GM06990 (cell line): ENCODE measurements at regions not wholly inside any gene's neighbourhood (a gene's known extent, or its start where the extent isn't known, plus 50 kb on each side); places are given as distances from the start of the nearest gene placed in this dataset.
A peak's percentile ranks its signal among the peaks of the same experiment; 100 is the strongest.
"Not testable (repeated sequence)": the region's sequence is repeated elsewhere in the genome, so short reads cannot be mapped to it uniquely, and the experiment has no call there.

Experiments used
- DNase-seq: peaks from one replicate; pipeline ENCODE4 v3.0.0-alpha.2; 2011; ENCODE audit not compliant: insufficient read length; ENCODE audit errors: extremely low read depth
- H3K27me3 ChIP-seq: replicated peaks from 2 replicates; pipeline ENCODE4 v1.6.0; 2011; ENCODE audit warnings: low read length; ENCODE audit not compliant: control insufficient read depth, insufficient read depth
- H3K36me3 ChIP-seq: 2 replicates; pipeline ENCODE4 v1.5.1; 2011; ENCODE audit warnings: low read length; ENCODE audit not compliant: control insufficient read depth, insufficient read depth
- H3K4me3 ChIP-seq: replicated peaks from 2 replicates; pipeline ENCODE4 v1.5.1; 2011; ENCODE audit warnings: low read depth, mild to moderate bottlenecking, control low read depth, low read length

- DNase-seq, H3K4me3 ChIP-seq, H3K27me3 ChIP-seq, H3K36me3 ChIP-seq: not testable (repeated sequence)
Measured at GRCh38 chr1:149673231-149673909, 89.7 kb downstream of the PPIAL4C start.

GRCh38 chr1:149674921-149675320 is 91.3 kb downstream of the PPIAL4C start:
- DNase-seq, H3K27me3 ChIP-seq, H3K4me3 ChIP-seq, H3K36me3 ChIP-seq: not testable (repeated sequence)

- not testable (repeated sequence) for H3K36me3 ChIP-seq, H3K4me3 ChIP-seq, DNase-seq, H3K27me3 ChIP-seq
Measured at GRCh38 chr1:149677359-149677758, 93.7 kb downstream of the PPIAL4C start.

GRCh38 chr1:149686593-149687238 is 95.8 kb upstream of the FCGR1A start:
- DNase-seq, H3K4me3 ChIP-seq, H3K27me3 ChIP-seq, H3K36me3 ChIP-seq: not testable (repeated sequence)

- DNase-seq, H3K4me3 ChIP-seq, H3K27me3 ChIP-seq, H3K36me3 ChIP-seq: not testable (repeated sequence)
Measured at GRCh38 chr1:149691399-149691798, 91.1 kb upstream of the FCGR1A start.

- H3K36me3 ChIP-seq, H3K4me3 ChIP-seq, DNase-seq, H3K27me3 ChIP-seq: not testable (repeated sequence)
Measured at GRCh38 chr1:149692804-149693539, 89.5 kb upstream of the FCGR1A start.

- not testable (repeated sequence) for H3K36me3 ChIP-seq, H3K27me3 ChIP-seq, H3K4me3 ChIP-seq, DNase-seq
Measured at GRCh38 chr1:149695066-149695465, 87.4 kb upstream of the FCGR1A start.

GRCh38 chr1:149700220-149700619 is 82.3 kb upstream of the FCGR1A start:
- DNase-seq, H3K4me3 ChIP-seq, H3K27me3 ChIP-seq, H3K36me3 ChIP-seq: not testable (repeated sequence)

GRCh38 chr1:149700677-149701567 is 81.6 kb upstream of the FCGR1A start:
- DNase-seq, H3K36me3 ChIP-seq, H3K4me3 ChIP-seq, H3K27me3 ChIP-seq: not testable (repeated sequence)

GRCh38 chr1:149708192-149708853 is 74.2 kb upstream of the FCGR1A start:
- not testable (repeated sequence) for H3K4me3 ChIP-seq, H3K36me3 ChIP-seq, H3K27me3 ChIP-seq
- DNase-seq, result peak; percentile 78

- not testable (repeated sequence) for H3K27me3 ChIP-seq, H3K4me3 ChIP-seq, H3K36me3 ChIP-seq, DNase-seq
Measured at GRCh38 chr1:149711651-149712050, 70.8 kb upstream of the FCGR1A start.

GRCh38 chr1:149712154-149712927 is 70.2 kb upstream of the FCGR1A start:
- peak; percentile 40 for DNase-seq
- H3K36me3 ChIP-seq, H3K27me3 ChIP-seq, H3K4me3 ChIP-seq: not testable (repeated sequence)

GRCh38 chr1:149713513-149713912 is 69.0 kb upstream of the FCGR1A start:
- H3K36me3 ChIP-seq, DNase-seq, H3K4me3 ChIP-seq, H3K27me3 ChIP-seq: not testable (repeated sequence)
